ENCODE measurements at regions not wholly inside any gene's neighbourhood (a gene's known extent, or its start where the extent isn't known, plus 50 kb on each side); places are given as distances from the start of the nearest gene placed in this dataset.
"Not testable (repeated sequence)": the region's sequence is repeated elsewhere in the genome, so short reads cannot be mapped to it uniquely, and the experiment has no call there.

- no peaks in the 10 kb centered on the region for H3K4me1 ChIP-seq
- TF ChIP-seq CTCF (IDR thresholded peaks at IDR 0.05), result no peak
- no peak for TF ChIP-seq POLR2A (IDR thresholded peaks at IDR 0.05)
- 21 to 37% methylated on average over 1 of the region's 1 CpG for WGBS, 2 donors
- peak; percentile 59 to 73 for DNase-seq
- H3K27ac ChIP-seq, result no peak overlapping the region
- no peak overlapping the region for H3K4me3 ChIP-seq (replicated peaks in 1 of 3)
- intact Hi-C loops (cut with DNase I), result no loop called here
- H3K27me3 ChIP-seq, result no peaks in the 10 kb centered on the region
- no peaks in the 10 kb centered on the region for H3K36me3 ChIP-seq
- no peaks in the 10 kb centered on the region for H3K9me3 ChIP-seq
Measured at GRCh38 chr4:173091362-173091761, 77.2 kb upstream of the GALNT7 start.

DNA sequence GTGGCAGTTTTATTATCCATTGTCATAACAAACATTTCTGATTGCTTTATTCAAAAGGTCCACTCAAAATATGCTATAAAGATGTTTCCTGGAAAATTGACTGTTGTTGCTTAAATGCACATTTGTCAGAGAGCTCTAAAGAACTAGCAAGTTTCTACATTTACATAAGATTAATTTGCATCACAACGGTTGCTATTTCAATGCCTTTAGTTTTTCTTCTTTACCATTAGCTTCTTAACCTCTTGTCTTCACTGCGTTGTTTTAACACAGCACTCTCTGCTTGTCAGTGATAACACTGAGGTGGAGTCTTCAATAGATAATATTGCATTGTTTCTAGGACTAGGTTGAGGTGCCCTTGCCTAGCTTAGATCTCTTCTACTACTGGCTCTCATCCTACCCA, 76.7 kb upstream of the GALNT7 start:
- Histone ChIP-seq H3K4me1 (no peaks in the 10 kb centered on the region), H3K36me3 (no peaks in the 10 kb centered on the region), H3K27me3 (no peaks in the 10 kb centered on the region), H3K4me3 (replicated peaks in 1 of 3) (no peak overlapping the region), H3K27ac (no peak overlapping the region), H3K9me3 (no peaks in the 10 kb centered on the region)
- WGBS, 2 donors, result 37 to 39% methylated on average over 2 of the region's 2 CpGs
- intact Hi-C loops (cut with DNase I), result no loop called here
- no peak for DNase-seq
- TF ChIP-seq CTCF (IDR thresholded peaks at IDR 0.05) (no peak), POLR2A (IDR thresholded peaks at IDR 0.05) (no peak)

DNA sequence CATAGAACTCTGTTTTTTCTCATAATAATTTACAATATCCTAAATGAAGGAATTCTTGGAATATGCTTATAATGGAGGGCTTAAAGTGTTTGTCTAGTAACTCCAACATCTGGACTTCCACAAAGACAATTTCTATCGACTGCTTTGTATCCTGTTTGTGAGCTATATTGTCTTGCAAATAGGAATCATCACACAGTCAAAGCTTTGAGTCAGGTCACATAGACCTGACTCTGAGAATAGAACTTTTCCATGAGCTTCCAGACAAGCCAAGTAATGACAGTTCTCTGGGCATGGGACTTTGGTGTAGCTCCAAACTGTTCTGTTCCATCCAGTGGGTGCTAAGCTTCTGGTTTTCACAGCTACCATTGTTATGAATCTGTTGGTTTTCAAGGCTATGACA, 75.2 kb upstream of the GALNT7 start:
- H3K9me3 ChIP-seq, result no peaks in the 10 kb centered on the region
- no peaks in the 10 kb centered on the region for H3K27me3 ChIP-seq
- no peak overlapping the region for H3K4me3 ChIP-seq (replicated peaks in 1 of 3)
- no peak overlapping the region for H3K27ac ChIP-seq
- H3K36me3 ChIP-seq, result no peaks in the 10 kb centered on the region
- intact Hi-C loops (cut with DNase I), result no loop called here
- TF ChIP-seq CTCF (IDR thresholded peaks at IDR 0.05) (no peak), POLR2A (IDR thresholded peaks at IDR 0.05) (no peak)
- DNase-seq, result no peak
- WGBS, 2 donors, result 86 to 91% methylated on average over 1 of the region's 1 CpG
- H3K4me1 ChIP-seq, result no peaks in the 10 kb centered on the region

DNA sequence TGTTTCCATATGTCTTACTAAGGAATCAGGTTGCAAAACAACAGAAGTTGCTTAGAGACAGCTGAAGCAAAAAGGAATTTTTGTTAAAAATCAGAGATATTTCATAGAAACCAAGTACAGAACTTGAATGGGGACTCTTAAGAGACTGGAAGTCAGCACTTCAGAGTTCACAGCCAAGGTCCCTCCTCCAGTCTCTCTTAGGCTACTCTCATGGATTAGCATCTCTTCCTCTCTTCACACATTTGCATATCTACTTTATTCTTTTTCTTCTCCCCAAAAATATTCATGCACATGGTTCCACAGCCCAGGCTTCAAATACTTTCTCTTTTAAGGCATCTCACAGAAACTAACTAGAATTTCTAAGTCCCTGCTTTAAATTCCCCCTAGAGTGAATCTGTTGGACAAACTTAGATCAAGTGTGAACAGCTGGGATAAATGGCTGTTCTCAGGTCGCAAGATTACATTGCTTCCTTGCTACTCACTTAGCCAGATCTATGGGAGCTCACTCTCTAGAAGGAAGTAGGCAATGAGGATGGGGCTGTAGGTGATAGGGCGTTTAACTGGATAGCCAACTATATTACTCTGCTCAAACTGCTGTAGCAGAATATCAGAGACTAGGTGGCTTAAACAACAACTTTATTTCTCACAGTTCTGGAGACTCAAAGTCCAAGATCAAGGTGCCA, 73.7 kb upstream of the GALNT7 start:
- H3K36me3 ChIP-seq, result no peaks in the 10 kb centered on the region
- TF ChIP-seq POLR2A (IDR thresholded peaks at IDR 0.05) (no peak), CTCF (IDR thresholded peaks at IDR 0.05) (no peak)
- no peaks in the 10 kb centered on the region for H3K4me1 ChIP-seq
- no peak overlapping the region for H3K27ac ChIP-seq
- whole genome bisulfite sequencing, 2 donors, result 75 to 81% methylated on average over 2 of the region's 2 CpGs
- DNase-seq, result no peak
- no peaks in the 10 kb centered on the region for H3K27me3 ChIP-seq
- intact Hi-C loops (cut with DNase I), result no loop called here
- no peaks in the 10 kb centered on the region for H3K9me3 ChIP-seq
- no peak overlapping the region for H3K4me3 ChIP-seq (replicated peaks in 1 of 3)

- intact Hi-C loops (cut with DNase I); H3K27me3 ChIP-seq; H3K36me3 ChIP-seq; H3K4me1 ChIP-seq; H3K27ac ChIP-seq; H3K9me3 ChIP-seq; H3K4me3 ChIP-seq (replicated peaks in 1 of 3): not testable (repeated sequence)
- peak in 1 of 2 donors; percentile 5 for DNase-seq
- 94 to 98% methylated on average over 6 of the region's 6 CpGs for WGBS, 2 donors
Measured at GRCh38 chr4:173099447-173099846, 69.2 kb upstream of the GALNT7 start.

DNA sequence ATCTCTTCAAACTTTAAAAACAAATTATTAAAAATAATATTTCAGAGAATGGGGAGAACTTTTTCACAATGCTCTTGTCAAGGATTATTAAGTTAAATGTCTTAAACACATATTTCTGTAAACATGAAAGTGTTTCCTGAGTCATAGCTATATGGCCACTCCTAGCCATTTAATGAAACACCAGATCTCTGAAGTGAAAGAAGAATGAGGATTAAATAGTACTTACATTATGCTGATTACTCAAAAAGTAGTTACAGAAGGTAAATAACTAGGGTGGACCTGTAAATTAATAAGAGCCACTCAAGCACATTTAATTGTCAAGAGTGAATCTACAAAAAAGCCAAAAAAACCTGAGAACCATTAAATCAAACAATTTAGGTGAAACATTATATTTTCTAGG, 57.6 kb upstream of the GALNT7 start:
- Histone ChIP-seq H3K4me3 (replicated peaks in 1 of 3) (no peak overlapping the region), H3K27ac (no peak overlapping the region), H3K36me3 (no peaks in the 10 kb centered on the region), H3K27me3 (no peaks in the 10 kb centered on the region), H3K9me3 (no peaks in the 10 kb centered on the region), H3K4me1 (no peaks in the 10 kb centered on the region)
- intact Hi-C loops (cut with DNase I), result no loop called here
- DNase-seq, result no peak
- no peak for TF ChIP-seq CTCF (IDR thresholded peaks at IDR 0.05)
- no peak for TF ChIP-seq POLR2A (IDR thresholded peaks at IDR 0.05)

GRCh38 chr4:173117430-173117829, 51.2 kb upstream of the GALNT7 start:
- intact Hi-C loops (cut with DNase I); H3K27me3 ChIP-seq; H3K4me1 ChIP-seq; DNase-seq; H3K36me3 ChIP-seq; H3K4me3 ChIP-seq (replicated peaks in 1 of 3); H3K27ac ChIP-seq; H3K9me3 ChIP-seq: not testable (repeated sequence)
- WGBS, 2 donors, result 69 to 83% methylated on average over 3 of the region's 3 CpGs

Data from thyroid gland (tissue), 4 donors.